Kidney (tissue), 13 donors: ENCODE measurements at regions not wholly inside any gene's neighbourhood (a gene's known extent, or its start where the extent isn't known, plus 50 kb on each side); places are given as distances from the start of the nearest gene placed in this dataset.

Experiments
- DNase-seq, 5 donors: peaks; one replicate each; pipeline ENCODE4 v3.0.0-alpha.2; 2013 to 2020
- FAIRE-seq: peaks from 2 replicates; lab custom pipeline; 2012; peaks lifted over from hg19 to GRCh38; lab: Jason Lieb, UNC
- H3K27ac ChIP-seq, 2 donors: one replicate each; pipeline ENCODE4 v1.7.0; 2013; ENCODE audit warnings: low read depth in 2 of 2, low read length in 2 of 2, inconsistent platforms in 1 of 2
- H3K27me3 ChIP-seq: one replicate; pipeline ENCODE4 v1.7.1; 2013; ENCODE audit warnings: low read length, inconsistent platforms; ENCODE audit not compliant: control insufficient read depth, insufficient read depth
- H3K36me3 ChIP-seq, 3 donors: one replicate each; pipeline versions ENCODE4 v1.7.0 to v1.7.1; 2013; ENCODE audit warnings: low read length in 3 of 3, control low read depth in 1 of 3, inconsistent platforms in 1 of 3; ENCODE audit not compliant: insufficient read depth in 3 of 3, control insufficient read depth in 2 of 3
- H3K4me1 ChIP-seq, 3 donors: one replicate each; pipeline versions ENCODE4 v1.7.0 to v1.7.1; 2013; ENCODE audit warnings: low read length in 3 of 3, inconsistent platforms in 1 of 3, low read depth in 1 of 3; ENCODE audit not compliant: control insufficient read depth in 2 of 3, insufficient read depth in 2 of 3
- H3K4me3 ChIP-seq, 3 donors: one replicate each; pipeline versions ENCODE4 v1.7.0 to v1.8.1; 2013; ENCODE audit warnings: low read length in 3 of 3, control low read depth in 1 of 3, inconsistent platforms in 1 of 3
- H3K9ac ChIP-seq, 3 donors: one replicate each; pipeline versions ENCODE4 v1.7.0 to v1.7.1; 2013; ENCODE audit warnings: low read length in 3 of 3, control low read depth in 1 of 3, inconsistent platforms in 1 of 3
- H3K9me3 ChIP-seq, 3 donors: one replicate each; pipeline versions ENCODE4 v1.7.0 to v1.7.1; 2013; ENCODE audit warnings: low read length in 3 of 3, control low read depth in 1 of 3, inconsistent platforms in 1 of 3; ENCODE audit not compliant: control insufficient read depth in 2 of 3, insufficient read depth in 1 of 3
- CTCF ChIP-seq: IDR thresholded peaks from 3 replicates; pipeline ENCODE4 v1.5.1; 2012; ENCODE audit warnings: mild to moderate bottlenecking, moderate library complexity, borderline replicate concordance; ENCODE audit not compliant: insufficient read depth; ENCODE audit errors: extremely low read depth
- intact Hi-C: fragments of 100-400 bp; cut with DNase I; formaldehyde crosslinking; loops from one replicate; pipeline ENCODE4 v1.11.1; 2022
- donor health status: control.
- donor health status: control.
- donor health status: control.
- donor health status: control.
- donor health status: control.
- donor health status: DM: yes; HTN: yes; CAD: no.
- donor health status: Normal renal cell carcinoma (clear cell type).

GRCh38 chr10:80938903-80939302 lies 401.2 kb downstream of the SH2D4B start:
- Histone ChIP-seq H3K36me3 (no peaks in the 10 kb centered on the region), H3K9ac (no peak overlapping the region), H3K27me3 (no peaks in the 10 kb centered on the region), H3K27ac (no peak overlapping the region), H3K4me1 (no peaks in the 10 kb centered on the region), H3K9me3 (no peaks in the 10 kb centered on the region), H3K4me3 (no peak overlapping the region)
- DNase-seq, result no peak
- TF ChIP-seq CTCF, result no peak
- intact Hi-C loops, result no loop called here
- no peak for FAIRE-seq

GRCh38 chr10:80945264-80945880 lies 407.7 kb downstream of the SH2D4B start:
- H3K27me3 ChIP-seq, result no peaks in the 10 kb centered on the region
- peak in 3 of 5 donors; percentile 40 to 82 (median 55) for DNase-seq
- H3K4me3 ChIP-seq, result no peak overlapping the region
- TF ChIP-seq CTCF, result peak; percentile 63
- H3K4me1 ChIP-seq, result no peaks in the 10 kb centered on the region
- H3K9ac ChIP-seq, result no peak overlapping the region
- intact Hi-C loops, result no loop called here
- no peak for FAIRE-seq
- no peaks in the 10 kb centered on the region for H3K36me3 ChIP-seq
- no peak overlapping the region for H3K27ac ChIP-seq
- H3K9me3 ChIP-seq, result no peaks in the 10 kb centered on the region

- no peaks in the 10 kb centered on the region for H3K9me3 ChIP-seq
- no peak overlapping the region for H3K27ac ChIP-seq
- FAIRE-seq (no peak), DNase-seq (no peak)
- H3K27me3 ChIP-seq, result no peaks in the 10 kb centered on the region
- H3K9ac ChIP-seq, result no peak overlapping the region
- TF ChIP-seq CTCF, result no peak
- H3K4me3 ChIP-seq, result no peak overlapping the region
- H3K36me3 ChIP-seq, result no peaks in the 10 kb centered on the region
- intact Hi-C loops, result no loop called here
- H3K4me1 ChIP-seq, result no peaks in the 10 kb centered on the region
These were observed 408.4 kb downstream of the SH2D4B start for GRCh38 chr10:80946073-80946472.
